SK-N-MC (cell line): ENCODE measurements at regions not wholly inside any gene's neighbourhood (a gene's known extent, or its start where the extent isn't known, plus 50 kb on each side); places are given as distances from the start of the nearest gene placed in this dataset.

Experiments
- EZH2 ChIP-seq: fragments of 200-600 bp; sonication (generic); IDR thresholded peaks from one replicate; pipeline ENCODE4 v1.6.1; 2017; ENCODE audit warnings: antibody characterized with exemption
- FOXP2 ChIP-seq: optimal IDR thresholded peaks from 2 replicates; pipeline ENCODE3; 2011; ENCODE audit warnings: mild to moderate bottlenecking, moderate library complexity; ENCODE audit not compliant: insufficient read depth; ENCODE audit errors: extremely low read length, control extremely low read depth
- POLR2AphosphoS5 ChIP-seq: IDR thresholded peaks from 2 replicates; pipeline ENCODE4 v1.6.1; 2012; ENCODE audit warnings: mild to moderate bottlenecking, low read depth, low read length, borderline replicate concordance

- TF ChIP-seq POLR2AphosphoS5 (no peak), EZH2 (no peak), FOXP2 (no peak)
Measured at GRCh38 chr6:128663238-128663637, 142.8 kb upstream of the PTPRK start.
